Right ventricle myocardium inferior (tissue), 1 donor: ENCODE measurements at regions not wholly inside any gene's neighbourhood (a gene's known extent, or its start where the extent isn't known, plus 50 kb on each side); places are given as distances from the start of the nearest gene placed in this dataset.

Source experiments
- ATAC-seq: fragments of 200-7000 bp; cut with Tn5 transposase; one replicate; pipeline ENCODE4 v1.9.1; 2020; ENCODE audit warnings: mild to moderate bottlenecking, moderate library complexity
- DNase-seq: peaks from one replicate; pipeline ENCODE4 v3.0.0; 2021; ENCODE audit errors: missing footprints
- intact Hi-C: fragments of 100-400 bp; cut with DNase I; formaldehyde crosslinking; loops from one replicate; pipeline ENCODE4 v1.11.0; 2022
- donor health status: DM: no; HTN: yes; CAD: no; lungs with severe emphysema.

GRCh38 chr16:62240722-62241121 lies 204.5 kb upstream of the CDH8 start:
- DNase-seq (no peak), ATAC-seq (no peak)
- intact Hi-C loops = no loop called here

- peak; percentile 85 for DNase-seq
- intact Hi-C loops = no loop called here
- ATAC-seq = peak; percentile 54
Observed at GRCh38 chr16:62225675-62226074, 189.4 kb upstream of the CDH8 start.

- ATAC-seq = no peak
- intact Hi-C loops = no loop called here
- no peak for DNase-seq
Observed at GRCh38 chr16:62224646-62225209, 188.5 kb upstream of the CDH8 start.

GRCh38 chr16:62216837-62217236 lies 180.6 kb upstream of the CDH8 start:
- DNase-seq (no peak), ATAC-seq (no peak)
- intact Hi-C loops = no loop called here

GRCh38 chr16:62213763-62214162 lies 177.5 kb upstream of the CDH8 start:
- intact Hi-C loops = no loop called here
- ATAC-seq = no peak
- no peak for DNase-seq

- ATAC-seq (no peak), DNase-seq (no peak)
- intact Hi-C loops = no loop called here
Observed at GRCh38 chr16:62208934-62209333, 172.7 kb upstream of the CDH8 start.

- intact Hi-C loops = no loop called here
- DNase-seq (no peak), ATAC-seq (no peak)
Observed at GRCh38 chr16:62205459-62205858, 169.2 kb upstream of the CDH8 start.

- no peak for ATAC-seq
- intact Hi-C loops = no loop called here
- DNase-seq = no peak
Observed at GRCh38 chr16:62201911-62202310, 165.7 kb upstream of the CDH8 start.

- no peak for DNase-seq
- ATAC-seq = no peak
- intact Hi-C loops = no loop called here
Observed at GRCh38 chr16:62194828-62195227, 158.6 kb upstream of the CDH8 start.

- intact Hi-C loops = no loop called here
- DNase-seq = no peak
- no peak for ATAC-seq
Observed at GRCh38 chr16:62190426-62190825, 154.2 kb upstream of the CDH8 start.

- no peak for ATAC-seq
- DNase-seq = no peak
- intact Hi-C loops = no loop called here
Observed at GRCh38 chr16:62177351-62178203, 141.3 kb upstream of the CDH8 start.

GRCh38 chr16:62170642-62171041 lies 134.4 kb upstream of the CDH8 start:
- intact Hi-C loops = no loop called here
- ATAC-seq (no peak), DNase-seq (no peak)

GRCh38 chr16:62167551-62167950 lies 131.3 kb upstream of the CDH8 start:
- intact Hi-C loops = no loop called here
- no peak for ATAC-seq
- DNase-seq = no peak

- no peak for ATAC-seq
- intact Hi-C loops = no loop called here
- DNase-seq = no peak
Observed at GRCh38 chr16:62157544-62157943, 121.3 kb upstream of the CDH8 start.

- ATAC-seq (no peak), DNase-seq (no peak)
- intact Hi-C loops = no loop called here
Observed at GRCh38 chr16:62156971-62157370, 120.7 kb upstream of the CDH8 start.

GRCh38 chr16:62149631-62150030 lies 113.4 kb upstream of the CDH8 start:
- intact Hi-C loops = no loop called here
- ATAC-seq (no peak), DNase-seq (no peak)

GRCh38 chr16:62137996-62138395 lies 101.8 kb upstream of the CDH8 start:
- ATAC-seq = no peak
- no peak for DNase-seq
- intact Hi-C loops = no loop called here

GRCh38 chr16:62135911-62136310 lies 99.7 kb upstream of the CDH8 start:
- intact Hi-C loops = no loop called here
- ATAC-seq = no peak

GRCh38 chr16:62135446-62135845 lies 99.2 kb upstream of the CDH8 start:
- DNase-seq (no peak), ATAC-seq (no peak)
- intact Hi-C loops = no loop called here

More at GRCh38 chr16:62135911-62136310, 99.7 kb upstream of the CDH8 start:
- DNase-seq = no peak

- intact Hi-C loops = no loop called here
- ATAC-seq (no peak), DNase-seq (no peak)
Observed at GRCh38 chr16:62130101-62130500, 93.9 kb upstream of the CDH8 start.

GRCh38 chr16:62105244-62105643 lies 69.0 kb upstream of the CDH8 start:
- intact Hi-C loops = no loop called here
- DNase-seq = no peak
- ATAC-seq = no peak
